DND-41 (cell line): ENCODE measurements at regions not wholly inside any gene's neighbourhood (a gene's known extent, or its start where the extent isn't known, plus 50 kb on each side); places are given as distances from the start of the nearest gene placed in this dataset.

Experiments
- ATAC-seq: fragments of 200-7000 bp; cut with Tn5 transposase; 3 replicates; pipeline ENCODE4 v1.9.1; 2021; ENCODE audit warnings: low read depth; ENCODE audit not compliant: insufficient read depth
- DNase-seq: peaks from one replicate; pipeline ENCODE4 v3.0.0-alpha.2; 2020
- H2AFZ ChIP-seq: 2 replicates; pipeline ENCODE4 v1.6.0; 2012; ENCODE audit warnings: low read depth, low read length
- H3K27ac ChIP-seq: 2 replicates; pipeline ENCODE4 v1.5.1; 2012; ENCODE audit warnings: low read length, inconsistent platforms
- H3K27me3 ChIP-seq: fragments of 200-600 bp; sonication (generic); 2 replicates; pipeline ENCODE4 v1.6.0; 2012; ENCODE audit warnings: low read length, mild to moderate bottlenecking, inconsistent platforms; ENCODE audit not compliant: insufficient read depth, poor library complexity
- H3K36me3 ChIP-seq: 2 replicates; pipeline ENCODE4 v1.5.1; 2012; ENCODE audit warnings: low read length, inconsistent platforms; ENCODE audit not compliant: insufficient read depth
- H3K4me1 ChIP-seq: 2 replicates; pipeline ENCODE4 v1.5.1; 2012; ENCODE audit warnings: mild to moderate bottlenecking, low read length; ENCODE audit not compliant: insufficient read depth
- H3K4me2 ChIP-seq: 2 replicates; pipeline ENCODE4 v1.6.0; 2012; ENCODE audit warnings: mild to moderate bottlenecking, moderate library complexity, low read length, inconsistent platforms; ENCODE audit not compliant: insufficient read depth
- H3K4me3 ChIP-seq, 2 experiments: fragments of 200-600 bp in 1 of 2; shearing (Covaris generic) in 1 of 2; 2 replicates each; pipeline ENCODE4 v1.5.1; 2012 to 2016; ENCODE audit warnings: inconsistent platforms in 2 of 2, low read length in 2 of 2, mild to moderate bottlenecking in 2 of 2, low read depth in 1 of 2, moderate library complexity in 1 of 2
- H3K79me2 ChIP-seq: 2 replicates; pipeline ENCODE4 v1.6.0; 2012; ENCODE audit warnings: low read length, inconsistent platforms; ENCODE audit not compliant: insufficient read depth
- H3K9ac ChIP-seq: 2 replicates; pipeline ENCODE4 v1.6.0; 2012; ENCODE audit warnings: low read depth, mild to moderate bottlenecking, inconsistent platforms, low read length, moderate library complexity
- H3K9me3 ChIP-seq: 2 replicates; pipeline ENCODE4 v1.5.1; 2012; ENCODE audit warnings: low read length, moderate library complexity, mild to moderate bottlenecking, inconsistent platforms; ENCODE audit not compliant: insufficient read depth, severe bottlenecking
- H4K20me1 ChIP-seq: 2 replicates; pipeline ENCODE4 v1.6.0; 2012; ENCODE audit warnings: low read length; ENCODE audit not compliant: insufficient read depth
- CTCF ChIP-seq: IDR thresholded peaks from 2 replicates; pipeline ENCODE4 v1.5.1; 2012; ENCODE audit warnings: borderline replicate concordance, low read length, moderate library complexity, mild to moderate bottlenecking; ENCODE audit not compliant: poor library complexity, severe bottlenecking; ENCODE audit errors: extremely low read depth
- EZH2 ChIP-seq: IDR thresholded peaks from 3 replicates; pipeline ENCODE4 v1.6.1; 2012; ENCODE audit warnings: borderline replicate concordance, low read depth, mild to moderate bottlenecking, moderate library complexity, low read length, inconsistent platforms; ENCODE audit not compliant: severe bottlenecking

DNA sequence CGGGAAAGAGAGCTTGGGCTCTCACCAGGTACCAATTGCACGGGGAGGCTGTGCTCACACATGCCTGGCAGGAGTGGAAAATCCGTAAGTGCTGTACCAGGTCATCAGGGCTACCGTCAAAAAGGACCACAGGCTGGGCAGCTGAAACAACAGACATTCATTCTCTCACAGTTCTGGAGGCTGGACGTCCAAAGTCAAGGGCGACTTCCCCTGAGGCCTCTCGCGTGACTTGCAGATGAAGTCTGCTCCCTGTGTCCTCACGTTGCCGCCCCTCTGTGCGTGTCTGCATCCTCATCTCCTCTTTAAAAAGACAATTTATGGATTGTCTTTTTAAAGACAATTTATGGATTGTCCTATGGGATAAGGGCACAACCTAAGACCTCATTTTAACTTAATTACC lies 73.8 kb upstream of the FZD10 start:
- no peak for ATAC-seq

GRCh38 chr12:130090542-130090941 lies 71.7 kb upstream of the FZD10 start:
- no peaks in the 10 kb centered on the region for H3K79me2 ChIP-seq
- no peak overlapping the region for H3K4me2 ChIP-seq
- DNase-seq = no peak
- H3K4me1 ChIP-seq = peaks cover 21% of the 10 kb centered on the region
- H3K9ac ChIP-seq = no peak overlapping the region
- TF ChIP-seq EZH2 (no peak), CTCF (no peak)
- H3K4me3 ChIP-seq = no peak overlapping the region
- ATAC-seq = no peak
- H3K27me3 ChIP-seq = no peaks in the 10 kb centered on the region
- no peak overlapping the region for H2AFZ ChIP-seq
- H3K27ac ChIP-seq = no peak overlapping the region
- no peaks in the 10 kb centered on the region for H3K36me3 ChIP-seq
- peaks cover 5% of the 10 kb centered on the region; the same call in 1 of the 2 replicates for H4K20me1 ChIP-seq
- peaks cover 6% of the 10 kb centered on the region for H3K9me3 ChIP-seq

More for the DNA sequence above, 73.8 kb upstream of the FZD10 start:
- Histone ChIP-seq H3K27ac (no peak overlapping the region), H3K4me3 (no peak overlapping the region), H3K4me1 (peaks cover 24% of the 10 kb centered on the region), H3K36me3 (no peaks in the 10 kb centered on the region), H3K9ac (no peak overlapping the region), H4K20me1 (peaks cover 6% of the 10 kb centered on the region; the same call in 1 of the 2 replicates), H3K27me3 (no peaks in the 10 kb centered on the region), H3K9me3 (peaks cover 6% of the 10 kb centered on the region), H3K4me2 (no peak overlapping the region), H3K79me2 (no peaks in the 10 kb centered on the region), H2AFZ (no peak overlapping the region)
- TF ChIP-seq EZH2 = no peak
- TF ChIP-seq CTCF = no peak
- no peak for DNase-seq

- H3K27me3 ChIP-seq = no peaks in the 10 kb centered on the region
- H3K9me3 ChIP-seq = peaks cover 6% of the 10 kb centered on the region
- H3K36me3 ChIP-seq = no peaks in the 10 kb centered on the region
- no peak overlapping the region for H3K4me2 ChIP-seq
- H3K79me2 ChIP-seq = no peaks in the 10 kb centered on the region
- H3K9ac ChIP-seq = no peak overlapping the region
- no peak overlapping the region for H3K4me3 ChIP-seq
- 0 out of 2 replicates have a peak, but pooled peaks cover 3% of the 10 kb centered on the region for H4K20me1 ChIP-seq
- H3K4me1 ChIP-seq = no peaks in the 10 kb centered on the region
- H2AFZ ChIP-seq = no peak overlapping the region
- DNase-seq = no peak
- TF ChIP-seq EZH2 = no peak
- TF ChIP-seq CTCF = no peak
- no peak for ATAC-seq
- H3K27ac ChIP-seq = no peak overlapping the region
Measured at GRCh38 chr12:130093380-130093779, 68.9 kb upstream of the FZD10 start.

- H2AFZ ChIP-seq = no peak overlapping the region
- H3K27me3 ChIP-seq = no peaks in the 10 kb centered on the region
- no peaks in the 10 kb centered on the region for H3K9me3 ChIP-seq
- no peak overlapping the region for H3K27ac ChIP-seq
- H3K4me1 ChIP-seq = no peaks in the 10 kb centered on the region
- H3K4me2 ChIP-seq = no peak overlapping the region
- DNase-seq (no peak), ATAC-seq (no peak)
- H3K9ac ChIP-seq = no peak overlapping the region
- H3K36me3 ChIP-seq = no peaks in the 10 kb centered on the region
- no peak overlapping the region for H3K4me3 ChIP-seq
- H3K79me2 ChIP-seq = no peaks in the 10 kb centered on the region
- TF ChIP-seq EZH2 = no peak
- TF ChIP-seq CTCF = no peak
- H4K20me1 ChIP-seq = no peaks in the 10 kb centered on the region
Measured at GRCh38 chr12:130097342-130097741, 64.9 kb upstream of the FZD10 start.
